Retina (tissue), 1 donor: ENCODE measurements at regions not wholly inside any gene's neighbourhood (a gene's known extent, or its start where the extent isn't known, plus 50 kb on each side); places are given as distances from the start of the nearest gene placed in this dataset.

Source experiments
- DNase-seq: peaks from one replicate; pipeline ENCODE4 v3.0.0-alpha.2; 2016

GRCh38 chr10:108275895-108276685 is 1111.6 kb upstream of the SORCS1 start:
- DNase-seq = no peak

GRCh38 chr10:108260383-108260906 is 1095.9 kb upstream of the SORCS1 start:
- no peak for DNase-seq

- DNase-seq = no peak
Measured at GRCh38 chr10:108254089-108254488, 1089.6 kb upstream of the SORCS1 start.

- DNase-seq = no peak
Measured at GRCh38 chr10:108252771-108253170, 1088.3 kb upstream of the SORCS1 start.

- DNase-seq = no peak
Measured at GRCh38 chr10:108250936-108251620, 1086.6 kb upstream of the SORCS1 start.

- no peak for DNase-seq
Measured at GRCh38 chr10:108249940-108250339, 1085.4 kb upstream of the SORCS1 start.

- DNase-seq = no peak
Measured at GRCh38 chr10:108244443-108245228, 1080.1 kb upstream of the SORCS1 start.

- DNase-seq = no peak
Measured at GRCh38 chr10:108241166-108241565, 1076.7 kb upstream of the SORCS1 start.

GRCh38 chr10:108238261-108238660 is 1073.8 kb upstream of the SORCS1 start:
- no peak for DNase-seq

- no peak for DNase-seq
Measured at GRCh38 chr10:108230478-108231170, 1066.1 kb upstream of the SORCS1 start.

GRCh38 chr10:108208732-108209131 is 1044.2 kb upstream of the SORCS1 start:
- DNase-seq = no peak

- no peak for DNase-seq
Measured at GRCh38 chr10:108208038-108208437, 1043.5 kb upstream of the SORCS1 start.

GRCh38 chr10:108204528-108205305 is 1040.2 kb upstream of the SORCS1 start:
- DNase-seq = peak; percentile 27

GRCh38 chr10:108203905-108204527 is 1039.5 kb upstream of the SORCS1 start:
- DNase-seq = no peak

GRCh38 chr10:108187408-108188012 is 1023.0 kb upstream of the SORCS1 start:
- no peak for DNase-seq

GRCh38 chr10:108184114-108184513 is 1019.6 kb upstream of the SORCS1 start:
- no peak for DNase-seq

- DNase-seq = no peak
Measured at GRCh38 chr10:108180878-108181277, 1016.4 kb upstream of the SORCS1 start.

- DNase-seq = no peak
Measured at GRCh38 chr10:108169846-108170245, 1005.3 kb upstream of the SORCS1 start.

- no peak for DNase-seq
Measured at GRCh38 chr10:108167766-108168165, 1003.3 kb upstream of the SORCS1 start.

- no peak for DNase-seq
Measured at GRCh38 chr10:108166401-108166800, 1001.9 kb upstream of the SORCS1 start.

GRCh38 chr10:108147346-108147745 is 982.8 kb upstream of the SORCS1 start:
- no peak for DNase-seq
